SH-SY5Y (cell line): ENCODE measurements at regions not wholly inside any gene's neighbourhood (a gene's known extent, or its start where the extent isn't known, plus 50 kb on each side); places are given as distances from the start of the nearest gene placed in this dataset.
A peak's percentile ranks its signal among the peaks of the same experiment; 100 is the strongest.

Experiments
- GATA2 ChIP-seq: IDR thresholded peaks from 2 replicates; pipeline ENCODE4 v1.6.1; 2011; ENCODE audit warnings: mild to moderate bottlenecking, low read depth, low read length
- GATA3 ChIP-seq: IDR thresholded peaks from 2 replicates; pipeline ENCODE4 v1.6.1; 2011; ENCODE audit warnings: low read depth, mild to moderate bottlenecking, low read length, moderate library complexity

DNA sequence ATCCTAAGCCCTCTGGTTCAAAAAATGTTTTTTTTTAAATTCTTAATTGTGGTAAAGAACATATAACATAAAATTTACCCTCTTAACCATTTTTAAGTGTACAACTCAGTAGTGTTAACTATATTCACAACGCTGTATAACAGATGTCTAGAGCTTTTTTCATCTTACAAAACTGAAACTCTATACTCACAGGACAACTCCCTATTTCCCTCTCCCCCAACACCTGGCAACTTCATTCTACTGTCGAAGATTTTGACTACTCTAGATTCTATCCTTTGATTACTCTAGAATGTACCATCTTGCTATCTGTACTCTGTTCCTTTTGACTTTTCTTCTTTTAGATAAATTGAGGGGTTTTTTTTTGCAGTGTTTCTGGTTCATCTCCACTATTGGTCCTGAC lies 200.4 kb downstream of the KLF12 start:
- TF ChIP-seq GATA3 = no peak
- TF ChIP-seq GATA2 = no peak

DNA sequence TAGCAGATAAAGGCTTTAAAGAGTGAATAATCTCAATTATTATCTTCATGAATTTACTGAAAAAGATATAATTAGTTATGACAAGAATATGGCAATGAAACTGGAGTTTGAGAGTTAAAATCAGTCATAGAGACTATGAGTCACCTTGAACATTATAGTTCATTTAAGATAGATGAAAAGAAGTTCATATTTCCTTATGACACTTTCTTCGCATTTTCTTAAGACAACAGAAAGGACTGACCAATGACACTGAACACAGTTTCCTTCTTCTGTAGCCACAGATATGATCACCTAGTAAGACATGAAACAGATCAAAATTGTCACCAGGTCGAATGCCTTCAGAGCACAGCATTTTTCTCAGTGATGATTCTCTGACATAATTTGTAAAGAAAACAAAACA lies 202.1 kb downstream of the KLF12 start:
- TF ChIP-seq GATA3 (no peak), GATA2 (no peak)

GRCh38 chr13:73929287-73929932 lies 204.8 kb downstream of the KLF12 start:
- TF ChIP-seq GATA3 (no peak), GATA2 (no peak)

DNA sequence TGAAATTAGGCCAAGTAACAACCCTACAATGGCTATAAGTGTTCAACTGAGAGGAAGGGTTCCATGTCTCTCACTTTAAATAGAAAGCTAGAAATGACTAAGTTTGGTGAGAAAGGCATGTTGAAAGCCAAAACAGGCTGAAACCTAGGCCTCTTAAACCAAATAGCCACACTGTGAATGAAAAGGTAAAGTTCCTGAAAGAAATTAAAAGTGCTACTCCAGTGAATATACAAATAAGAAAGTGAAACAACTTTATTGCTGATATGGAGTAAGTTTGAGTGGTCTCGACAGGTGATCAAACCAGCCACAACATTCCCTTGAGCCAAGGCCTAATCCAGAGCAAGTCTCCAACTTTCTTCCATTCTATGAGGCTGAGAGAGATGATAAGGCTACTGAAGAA lies 209.6 kb downstream of the KLF12 start:
- no peak for TF ChIP-seq GATA3
- no peak for TF ChIP-seq GATA2

GRCh38 chr13:73922493-73923393 lies 211.5 kb downstream of the KLF12 start:
- TF ChIP-seq GATA2 = no peak
- TF ChIP-seq GATA3 = no peak

- no peak for TF ChIP-seq GATA2
- TF ChIP-seq GATA3 = no peak
Measured at GRCh38 chr13:73918691-73919090, 215.5 kb downstream of the KLF12 start.

GRCh38 chr13:73913751-73914518 lies 220.3 kb downstream of the KLF12 start:
- TF ChIP-seq GATA2 (no peak), GATA3 (no peak)

DNA sequence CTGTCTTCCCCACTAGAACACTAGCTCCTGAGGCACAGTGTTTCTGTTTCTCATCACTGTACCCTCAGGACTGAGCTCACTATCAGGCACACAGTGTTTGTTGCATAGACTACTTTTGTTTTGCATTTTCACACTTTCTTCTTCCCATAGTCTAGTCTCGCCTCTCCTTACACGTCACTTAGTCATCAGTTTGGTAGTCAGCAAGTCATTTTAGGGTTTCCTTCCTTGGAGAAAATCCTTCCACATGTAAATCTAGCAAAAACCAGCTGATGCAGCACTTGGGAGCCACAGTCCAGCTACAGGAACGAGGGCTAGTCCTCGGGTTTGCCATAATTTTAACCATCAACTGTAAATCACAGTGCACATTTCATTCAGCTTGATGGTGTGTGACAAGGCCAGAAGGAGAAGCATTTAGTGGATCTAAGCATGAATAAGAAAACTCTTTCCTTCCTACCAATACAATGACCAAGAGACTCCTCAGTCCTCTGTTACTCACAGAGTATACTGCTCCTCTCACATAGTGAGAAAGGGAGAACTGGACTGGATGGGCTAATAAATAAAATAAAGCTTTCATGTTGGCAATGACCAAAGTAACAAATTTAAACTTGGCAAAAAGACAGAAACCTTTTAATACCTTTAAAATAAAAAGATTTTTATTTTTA lies 221.0 kb downstream of the KLF12 start:
- TF ChIP-seq GATA2 (no peak), GATA3 (no peak)

DNA sequence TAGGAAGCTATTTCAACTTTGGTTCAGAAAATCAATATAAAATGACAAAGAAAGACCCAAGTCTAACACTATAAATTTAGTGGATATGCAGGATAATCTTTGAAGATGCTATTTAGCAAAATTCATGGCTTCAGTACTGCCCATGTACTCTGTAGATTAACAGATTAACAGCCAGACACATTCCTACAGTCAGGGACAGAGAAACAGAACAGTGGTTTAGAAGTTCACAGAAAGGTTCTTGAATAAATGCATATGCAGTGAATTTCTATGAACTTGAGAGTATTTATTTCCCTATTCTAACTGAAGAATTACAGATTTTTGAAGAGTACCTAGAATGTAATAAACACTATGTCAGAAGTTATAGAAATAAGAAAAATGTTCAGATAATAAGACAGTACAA lies 222.8 kb downstream of the KLF12 start:
- no peak for TF ChIP-seq GATA2
- TF ChIP-seq GATA3 = no peak

DNA sequence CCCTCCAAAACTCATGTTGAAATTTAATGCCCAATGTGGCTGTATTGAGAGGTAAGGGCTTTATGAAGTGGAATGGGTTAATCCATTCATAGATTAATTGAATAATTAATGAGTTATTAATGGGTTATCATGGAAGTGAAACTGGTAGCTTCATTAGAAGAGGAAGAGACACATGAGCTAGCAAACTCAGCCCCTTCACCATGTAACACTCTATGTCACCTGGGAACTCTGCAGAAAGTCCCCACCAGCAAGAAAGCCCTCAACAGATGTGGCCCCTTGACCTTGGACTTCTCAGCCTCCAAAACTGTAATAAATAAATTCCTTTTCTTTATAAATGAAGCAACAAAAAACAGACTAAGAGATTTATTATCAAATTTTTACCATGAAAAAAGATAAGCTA lies 223.5 kb downstream of the KLF12 start:
- TF ChIP-seq GATA3 (no peak), GATA2 (no peak)

GRCh38 chr13:73908809-73909208 lies 225.4 kb downstream of the KLF12 start:
- TF ChIP-seq GATA2 (no peak), GATA3 (no peak)

- TF ChIP-seq GATA2 = no peak
- no peak for TF ChIP-seq GATA3
Measured at GRCh38 chr13:73904625-73905024, 229.6 kb downstream of the KLF12 start.

GRCh38 chr13:73903561-73903960 lies 230.6 kb downstream of the KLF12 start:
- TF ChIP-seq GATA2 = no peak
- no peak for TF ChIP-seq GATA3

DNA sequence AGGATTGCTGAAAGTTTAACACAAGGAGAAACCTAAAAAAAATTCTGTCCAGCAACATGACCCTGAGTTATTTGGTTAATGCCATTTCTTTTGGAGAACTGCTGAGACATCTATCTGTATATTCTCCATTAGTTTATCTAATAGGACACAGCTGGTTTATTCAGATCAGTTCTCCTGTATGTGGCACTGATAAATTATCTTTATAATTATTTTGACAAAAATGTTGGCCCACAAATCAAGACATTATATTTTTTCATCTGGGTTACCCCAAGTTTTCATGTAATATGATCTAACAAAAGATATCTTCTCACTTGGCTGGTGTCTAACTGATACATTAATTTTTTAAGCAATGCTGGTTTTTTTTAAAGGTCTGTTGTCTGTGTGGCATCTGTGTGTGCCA lies 231.4 kb downstream of the KLF12 start:
- TF ChIP-seq GATA2 = no peak
- peak; percentile 44; the same call in 1 of the 2 replicates for TF ChIP-seq GATA3

DNA sequence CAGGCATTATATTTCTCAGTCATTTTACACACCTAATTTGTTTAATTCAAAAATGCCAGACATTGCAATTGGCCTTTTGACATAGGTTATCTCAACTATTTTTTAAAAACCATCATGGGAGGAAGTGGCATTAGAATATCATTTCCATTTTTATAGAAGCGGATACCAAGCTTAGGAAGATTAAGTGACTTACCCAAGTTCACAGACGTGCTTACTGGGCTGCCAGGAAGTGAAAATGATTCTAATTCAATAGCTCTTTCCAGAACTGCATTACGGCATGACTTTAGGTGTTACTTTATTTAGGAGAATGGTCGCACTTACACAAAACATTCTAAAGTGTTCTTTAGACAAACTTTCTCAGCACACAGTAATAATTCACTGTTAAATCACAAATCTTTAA lies 231.9 kb downstream of the KLF12 start:
- TF ChIP-seq GATA2 = no peak
- no peak for TF ChIP-seq GATA3
